ENCODE measurements at regions not wholly inside any gene's neighbourhood (a gene's known extent, or its start where the extent isn't known, plus 50 kb on each side); places are given as distances from the start of the nearest gene placed in this dataset.

DNA sequence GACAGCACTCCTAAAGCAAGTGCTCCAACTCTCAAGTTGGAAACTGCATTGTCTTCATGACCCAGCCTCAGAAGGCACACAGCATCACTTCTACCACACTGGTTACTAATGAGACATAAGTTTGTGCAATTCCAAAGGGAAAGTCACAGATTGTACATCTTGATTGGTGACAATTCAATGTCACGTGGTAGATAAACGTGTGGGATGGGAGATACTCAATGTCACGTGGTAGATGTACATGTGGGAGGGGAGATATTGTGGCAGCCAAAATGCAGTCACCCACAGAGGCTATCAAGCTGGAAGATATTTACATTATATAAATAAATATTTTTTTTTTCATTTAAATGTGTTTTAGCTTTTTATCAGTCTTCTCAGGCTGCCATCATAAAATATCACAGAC, 393.3 kb downstream of the KIF16B start:
- Histone ChIP-seq H3K4me3 (ENCODE audit: insufficient read depth, low read depth, low read length) (no peak overlapping the region), H3K23ac (ENCODE audit: low read depth, low read length) (no peak overlapping the region), H3K27ac (ENCODE audit: insufficient read depth, low read length) (no peak overlapping the region), H3K9ac (ENCODE audit: low read depth, low read length) (no peak overlapping the region), H4K8ac (ENCODE audit: low read depth in 2 of 2, low read length in 2 of 2) (no peak overlapping the region), H3K9me3 (ENCODE audit: control insufficient read depth, insufficient read depth, low read length) (peaks cover 11% of the 10 kb centered on the region), H2BK5ac (ENCODE audit: low read depth, low read length, poor library complexity, severe bottlenecking) (no peak overlapping the region), H3K27me3 (ENCODE audit: control insufficient read depth, insufficient read depth, low read length) (no peaks in the 10 kb centered on the region), H3K14ac (replicated peaks; ENCODE audit: low read depth, low read length) (no peak overlapping the region), H2AK9ac (replicated peaks; ENCODE audit: low read depth, low read length, poor library complexity) (no peak overlapping the region), H3K56ac (ENCODE audit: extremely low read depth, insufficient read depth, low read length) (no peak overlapping the region), H3K36me3 (ENCODE audit: control insufficient read depth, insufficient read depth, low read length) (no peaks in the 10 kb centered on the region), H4K5ac (ENCODE audit: low read depth, low read length) (no peak overlapping the region), H3K4me2 (ENCODE audit: low read depth, low read length) (no peak overlapping the region), H2AK5ac (ENCODE audit: low read depth, low read length) (no peak overlapping the region), H3K79me1 (ENCODE audit: low read depth in 1 of 2, low read length in 2 of 2) (no peaks in the 10 kb centered on the region), H3K9me1 (ENCODE audit: insufficient read depth, low read length) (no peaks in the 10 kb centered on the region), H2BK20ac (ENCODE audit: low read depth, low read length) (no peak overlapping the region), H2AFZ (replicated peaks; ENCODE audit: low read length, poor library complexity) (no peak overlapping the region), H2BK120ac (ENCODE audit: low read depth, low read length) (no peak overlapping the region), H3K4me1 (ENCODE audit: control insufficient read depth, insufficient read depth, low read length) (no peaks in the 10 kb centered on the region), H4K20me1 (ENCODE audit: insufficient read depth, low read length) (no peaks in the 10 kb centered on the region), H4K91ac (ENCODE audit: insufficient read depth, low read depth, low read length) (no peak overlapping the region), H3K18ac (ENCODE audit: low read depth, low read length) (no peak overlapping the region), H2BK15ac (ENCODE audit: low read depth, low read length) (no peak overlapping the region), H3K4ac (ENCODE audit: low read depth, low read length) (no peak overlapping the region)
- no CpG with 5 or more reads among the region's 3 CpGs for WGBS, 2 experiments (ENCODE audit: extremely low coverage in 2 of 2, insufficient read length in 1 of 2)
- dilution Hi-C loops (cut with HindIII; ENCODE audit: low sequenced_read_pairs, unreplicated experiment): no loop called here
- ATAC-seq (ENCODE audit: low read depth) (no peak), DNase-seq (no peak)
- ChIA-PET POLR2A (ENCODE audit: unreplicated experiment) (no interaction called here), CTCF (no interaction called here)
- no TSS peak for BruUV-seq (replicated peaks)
- intact Hi-C loops (cut with micrococcal nuclease): no loop called here
- no peak for TF ChIP-seq FOS (IDR thresholded peaks at IDR 0.05; ENCODE audit: low read depth, low read length)
- no peak for TF ChIP-seq CEBPB (IDR thresholded peaks at IDR 0.05; ENCODE audit: low read depth, low read length)
- TF ChIP-seq CHD1 (IDR thresholded peaks at IDR 0.05; ENCODE audit: low read depth, low read length): no peak
- TF ChIP-seq RCOR1 (IDR thresholded peaks at IDR 0.05; ENCODE audit: insufficient replicate concordance, low read length): no peak
- in situ Hi-C loops (cut with MboI; ENCODE audit: low sequenced_read_pairs): no loop called here
